ENCODE measurements at regions not wholly inside any gene's neighbourhood (a gene's known extent, or its start where the extent isn't known, plus 50 kb on each side); places are given as distances from the start of the nearest gene placed in this dataset.
"Not testable (repeated sequence)": the region's sequence is repeated elsewhere in the genome, so short reads cannot be mapped to it uniquely, and the experiment has no call there.

DNA sequence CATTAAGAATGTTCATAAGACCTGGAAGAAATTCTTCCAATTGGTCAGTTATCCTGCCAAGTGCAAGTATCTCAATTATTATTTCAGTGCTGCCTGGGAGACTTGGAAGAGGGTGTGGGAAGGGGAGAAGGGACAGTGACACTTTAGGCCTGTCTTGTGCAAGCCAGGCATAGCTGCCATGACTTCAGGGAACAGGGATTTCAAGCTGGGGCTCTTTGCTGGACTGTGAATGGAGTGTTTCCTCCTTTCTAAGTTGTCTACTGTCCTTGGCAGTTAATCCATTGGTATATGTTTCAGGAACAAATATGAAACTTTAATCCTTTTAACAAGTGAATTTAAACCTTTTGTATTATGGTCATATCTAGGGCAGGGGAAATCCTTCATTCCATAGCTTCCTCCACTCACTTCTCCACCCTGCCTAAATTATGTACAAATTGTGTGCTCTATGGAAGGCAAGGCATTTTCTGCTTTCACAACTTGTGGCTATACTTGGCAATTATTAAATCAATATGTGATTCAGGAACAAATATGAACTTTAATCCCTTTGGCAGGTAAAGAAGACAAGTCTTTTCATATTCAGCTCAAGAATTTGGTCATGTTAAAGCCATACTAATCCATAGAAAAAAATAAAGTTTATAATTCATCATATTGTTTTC, 72.7 kb upstream of the IL33 start:
- no peak overlapping the region for H3K4me3 ChIP-seq (ENCODE audit: low read depth, low read length)
- TF ChIP-seq, protein P1, sequence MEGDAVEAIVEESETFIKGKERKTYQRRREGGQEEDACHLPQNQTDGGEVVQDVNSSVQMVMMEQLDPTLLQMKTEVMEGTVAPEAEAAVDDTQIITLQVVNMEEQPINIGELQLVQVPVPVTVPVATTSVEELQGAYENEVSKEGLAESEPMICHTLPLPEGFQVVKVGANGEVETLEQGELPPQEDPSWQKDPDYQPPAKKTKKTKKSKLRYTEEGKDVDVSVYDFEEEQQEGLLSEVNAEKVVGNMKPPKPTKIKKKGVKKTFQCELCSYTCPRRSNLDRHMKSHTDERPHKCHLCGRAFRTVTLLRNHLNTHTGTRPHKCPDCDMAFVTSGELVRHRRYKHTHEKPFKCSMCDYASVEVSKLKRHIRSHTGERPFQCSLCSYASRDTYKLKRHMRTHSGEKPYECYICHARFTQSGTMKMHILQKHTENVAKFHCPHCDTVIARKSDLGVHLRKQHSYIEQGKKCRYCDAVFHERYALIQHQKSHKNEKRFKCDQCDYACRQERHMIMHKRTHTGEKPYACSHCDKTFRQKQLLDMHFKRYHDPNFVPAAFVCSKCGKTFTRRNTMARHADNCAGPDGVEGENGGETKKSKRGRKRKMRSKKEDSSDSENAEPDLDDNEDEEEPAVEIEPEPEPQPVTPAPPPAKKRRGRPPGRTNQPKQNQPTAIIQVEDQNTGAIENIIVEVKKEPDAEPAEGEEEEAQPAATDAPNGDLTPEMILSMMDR (IDR thresholded peaks at IDR 0.05; ENCODE audit: insufficient read depth, low read depth, low read length): no peak
- DNase-seq (ENCODE audit: low read depth): no peak

DNA sequence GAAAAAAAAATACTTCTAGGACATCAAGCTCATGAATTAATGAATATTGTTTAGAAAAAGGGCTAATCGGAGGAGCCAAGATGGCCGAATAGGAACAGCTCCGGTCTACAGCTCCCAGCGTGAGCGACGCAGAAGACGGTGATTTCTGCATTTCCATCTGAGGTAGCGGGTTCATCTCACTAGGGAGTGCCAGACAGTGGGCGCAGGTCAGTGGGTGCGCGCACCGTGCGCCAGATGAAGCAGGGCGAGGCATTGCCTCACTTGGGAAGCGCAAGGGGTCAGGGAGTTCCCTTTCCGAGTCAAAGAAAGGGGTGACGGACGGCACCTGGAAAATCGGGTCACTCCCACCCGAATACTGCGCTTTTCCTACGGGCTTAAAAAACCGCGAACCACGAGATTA, 79.8 kb upstream of the IL33 start:
- H3K4me3 ChIP-seq (ENCODE audit: low read depth, low read length): peak overlapping the region; percentile 18
- not testable (repeated sequence) for DNase-seq (ENCODE audit: low read depth)

DNA sequence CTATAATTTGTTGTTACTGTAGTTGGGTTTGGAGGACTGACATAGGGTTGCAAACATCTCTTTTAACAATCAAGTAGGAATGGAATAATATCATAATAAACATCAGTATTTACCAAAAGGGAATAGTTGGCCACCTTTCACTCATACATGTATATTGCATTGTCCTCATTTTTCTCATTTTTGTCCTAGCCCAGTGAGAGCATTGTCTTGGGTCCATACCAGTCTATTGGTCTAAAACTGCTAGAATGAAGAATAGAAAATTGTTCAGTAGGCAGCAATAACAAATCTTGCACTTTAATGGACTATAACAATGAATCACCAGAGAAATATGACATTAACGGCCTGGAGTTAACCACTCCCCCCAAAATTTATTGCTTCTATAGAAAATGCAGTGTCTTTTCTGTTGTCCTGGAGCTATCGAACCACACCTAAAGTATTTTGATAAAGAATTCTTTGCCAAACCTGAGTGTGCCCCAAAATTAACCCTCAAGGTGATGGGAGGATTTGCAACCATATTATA, 80.9 kb upstream of the IL33 start:
- TF ChIP-seq, protein P1 (IDR thresholded peaks at IDR 0.05; ENCODE audit: insufficient read depth, low read depth, low read length): no peak

DNA sequence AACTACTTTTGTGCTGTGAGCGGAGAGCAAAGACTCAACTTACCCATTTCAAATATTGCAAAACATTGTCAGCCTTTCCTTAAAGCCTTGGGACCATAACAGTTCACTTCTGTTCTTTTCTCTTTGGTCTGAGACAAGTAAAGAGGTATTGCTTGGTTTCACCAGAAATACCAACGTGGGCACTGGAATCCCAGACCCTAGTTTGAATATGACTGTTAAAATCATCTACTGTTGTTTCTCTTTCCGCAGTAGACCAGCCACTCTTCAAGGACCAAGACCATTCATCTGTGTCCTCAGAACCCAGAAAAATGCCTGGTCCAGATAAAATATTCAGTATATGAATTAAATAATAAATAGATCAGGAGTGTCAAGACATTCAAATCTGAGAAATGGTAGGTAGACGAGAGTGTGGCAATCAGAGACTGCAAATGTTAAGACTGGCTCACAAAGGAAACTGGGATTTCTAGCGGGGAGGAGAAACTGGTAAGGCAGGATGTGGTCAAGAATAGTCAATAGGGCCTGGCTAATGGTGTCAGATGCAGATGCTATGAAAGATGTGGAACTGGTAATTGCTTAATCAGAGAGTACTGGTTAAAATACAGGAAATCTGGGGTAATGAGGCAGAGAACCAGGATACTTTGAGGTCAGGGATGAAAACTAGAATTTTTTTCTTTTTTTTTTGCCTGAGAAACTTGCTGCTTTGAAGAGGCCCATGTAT, 82.1 kb upstream of the IL33 start:
- H3K4me3 ChIP-seq (ENCODE audit: low read depth, low read length): no peak overlapping the region
- TF ChIP-seq, protein P1 (IDR thresholded peaks at IDR 0.05; ENCODE audit: insufficient read depth, low read depth, low read length): no peak
- peak; percentile 25 for DNase-seq (ENCODE audit: low read depth)

More for the DNA sequence above, 80.9 kb upstream of the IL33 start:
- no peak overlapping the region for H3K4me3 ChIP-seq (ENCODE audit: low read depth, low read length)
- peak; percentile 30 for DNase-seq (ENCODE audit: low read depth)

DNA sequence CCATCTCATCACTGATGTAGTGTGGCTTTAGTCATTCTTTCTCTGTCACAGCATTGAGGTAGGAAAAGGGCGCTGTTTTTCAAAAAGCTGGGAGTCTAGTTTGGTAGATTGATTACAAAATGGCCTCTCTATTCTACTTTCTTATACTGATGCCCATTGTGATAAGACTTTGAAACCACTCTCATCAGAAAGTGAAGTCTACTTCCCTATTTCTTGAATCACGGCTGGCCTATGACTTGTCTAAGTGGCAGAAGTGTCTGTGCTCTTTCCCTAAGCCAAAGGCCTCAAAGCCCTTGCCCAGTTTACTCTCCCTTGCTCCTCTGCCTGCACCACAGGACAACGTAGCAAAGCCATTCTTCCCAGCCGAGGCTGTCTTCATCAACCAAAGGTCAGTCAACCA, 83.0 kb upstream of the IL33 start:
- TF ChIP-seq, protein P1 (IDR thresholded peaks at IDR 0.05; ENCODE audit: insufficient read depth, low read depth, low read length): no peak
- DNase-seq (ENCODE audit: low read depth): no peak
- H3K4me3 ChIP-seq (ENCODE audit: low read depth, low read length): no peak overlapping the region

DNA sequence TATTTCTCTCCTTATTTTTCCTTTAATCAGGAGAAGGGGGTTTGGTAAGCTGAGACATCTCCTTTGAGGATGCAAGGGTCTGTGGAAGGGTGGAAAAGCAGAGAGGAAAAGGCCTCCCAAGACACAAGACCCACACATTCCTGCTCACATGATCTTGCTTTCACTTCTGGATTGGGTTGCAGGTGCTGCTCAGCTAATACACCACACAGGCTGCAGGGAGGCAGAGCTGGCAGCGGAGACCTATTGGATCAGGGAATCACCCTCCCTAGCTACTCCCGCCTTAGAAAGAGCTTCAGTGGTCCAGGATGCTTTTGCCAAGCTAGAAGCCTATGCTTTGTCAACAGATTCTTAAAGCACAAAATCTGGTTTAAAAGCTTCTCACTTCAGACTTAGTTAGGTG, 87.6 kb upstream of the IL33 start:
- H3K4me3 ChIP-seq (ENCODE audit: low read depth, low read length): no peak overlapping the region
- no peak for DNase-seq (ENCODE audit: low read depth)
- TF ChIP-seq, protein P1 (IDR thresholded peaks at IDR 0.05; ENCODE audit: insufficient read depth, low read depth, low read length): no peak

DNA sequence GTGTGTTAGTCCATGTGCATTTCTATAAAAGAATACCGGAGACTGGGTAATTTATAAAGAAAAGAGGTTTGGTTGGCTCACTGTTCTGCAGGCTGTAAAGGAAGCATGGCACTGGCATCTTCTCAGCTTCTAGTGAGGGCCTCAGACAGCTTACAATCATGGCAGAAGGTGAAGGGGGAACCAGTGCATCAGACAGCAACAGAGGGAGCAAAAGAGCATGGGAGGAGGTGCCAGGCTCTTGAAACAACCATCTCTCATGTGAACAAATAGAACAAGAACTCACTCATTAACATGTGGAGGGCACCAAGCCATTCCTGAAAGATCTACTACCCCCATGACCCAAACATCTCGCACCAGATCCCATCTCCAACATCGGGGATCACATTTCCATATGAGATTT, 89.2 kb upstream of the IL33 start:
- H3K4me3 ChIP-seq (ENCODE audit: low read depth, low read length): no peak overlapping the region
- TF ChIP-seq, protein P1 (IDR thresholded peaks at IDR 0.05; ENCODE audit: insufficient read depth, low read depth, low read length): no peak
- no peak for DNase-seq (ENCODE audit: low read depth)
